ENCODE measurements at regions not wholly inside any gene's neighbourhood (a gene's known extent, or its start where the extent isn't known, plus 50 kb on each side); places are given as distances from the start of the nearest gene placed in this dataset.

DNA sequence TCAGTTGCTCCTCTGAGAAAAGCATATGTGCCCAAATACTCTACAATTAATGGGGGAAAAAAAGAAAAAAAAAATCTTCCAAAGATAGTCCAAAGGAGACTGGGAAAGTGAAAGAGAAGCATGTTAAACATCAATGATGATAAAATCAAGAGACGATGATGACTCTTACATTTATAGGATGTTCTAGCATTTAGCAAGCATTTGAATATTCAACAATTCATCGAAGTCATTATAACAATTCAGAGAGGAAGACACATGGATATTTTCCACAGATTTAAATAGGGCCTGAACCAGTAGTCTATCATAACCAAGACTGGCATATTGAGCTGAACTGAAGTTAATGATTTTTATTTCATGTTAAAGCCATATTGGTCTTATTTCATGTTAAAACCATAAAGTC, 528.4 kb downstream of the INHBA start:
- TF ChIP-seq, protein P1, sequence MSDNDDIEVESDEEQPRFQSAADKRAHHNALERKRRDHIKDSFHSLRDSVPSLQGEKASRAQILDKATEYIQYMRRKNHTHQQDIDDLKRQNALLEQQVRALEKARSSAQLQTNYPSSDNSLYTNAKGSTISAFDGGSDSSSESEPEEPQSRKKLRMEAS (IDR thresholded peaks at IDR 0.05), result no peak
- TF ChIP-seq CEBPB (IDR thresholded peaks at IDR 0.05) (no peak), NFIC (IDR thresholded peaks at IDR 0.05) (no peak), FOXM1 (IDR thresholded peaks at IDR 0.05; ENCODE audit: borderline replicate concordance, low read depth) (no peak), YY1 (IDR thresholded peaks at IDR 0.05; ENCODE audit: low read depth) (no peak), RAD21 (IDR thresholded peaks at IDR 0.05; ENCODE audit: low read depth) (no peak), CREB1 (IDR thresholded peaks at IDR 0.05; ENCODE audit: low read depth) (no peak), TAF1 (IDR thresholded peaks at IDR 0.05; ENCODE audit: low read depth) (no peak), EP300 (IDR thresholded peaks at IDR 0.05; ENCODE audit: borderline replicate concordance) (no peak), ZBTB7A (IDR thresholded peaks at IDR 0.05; ENCODE audit: low read depth) (no peak), EGR1 (IDR thresholded peaks at IDR 0.05) (no peak), TCF12 (IDR thresholded peaks at IDR 0.05; ENCODE audit: low read depth) (no peak), TEAD4 (IDR thresholded peaks at IDR 0.05) (no peak)
- TF ChIP-seq, protein P2, sequence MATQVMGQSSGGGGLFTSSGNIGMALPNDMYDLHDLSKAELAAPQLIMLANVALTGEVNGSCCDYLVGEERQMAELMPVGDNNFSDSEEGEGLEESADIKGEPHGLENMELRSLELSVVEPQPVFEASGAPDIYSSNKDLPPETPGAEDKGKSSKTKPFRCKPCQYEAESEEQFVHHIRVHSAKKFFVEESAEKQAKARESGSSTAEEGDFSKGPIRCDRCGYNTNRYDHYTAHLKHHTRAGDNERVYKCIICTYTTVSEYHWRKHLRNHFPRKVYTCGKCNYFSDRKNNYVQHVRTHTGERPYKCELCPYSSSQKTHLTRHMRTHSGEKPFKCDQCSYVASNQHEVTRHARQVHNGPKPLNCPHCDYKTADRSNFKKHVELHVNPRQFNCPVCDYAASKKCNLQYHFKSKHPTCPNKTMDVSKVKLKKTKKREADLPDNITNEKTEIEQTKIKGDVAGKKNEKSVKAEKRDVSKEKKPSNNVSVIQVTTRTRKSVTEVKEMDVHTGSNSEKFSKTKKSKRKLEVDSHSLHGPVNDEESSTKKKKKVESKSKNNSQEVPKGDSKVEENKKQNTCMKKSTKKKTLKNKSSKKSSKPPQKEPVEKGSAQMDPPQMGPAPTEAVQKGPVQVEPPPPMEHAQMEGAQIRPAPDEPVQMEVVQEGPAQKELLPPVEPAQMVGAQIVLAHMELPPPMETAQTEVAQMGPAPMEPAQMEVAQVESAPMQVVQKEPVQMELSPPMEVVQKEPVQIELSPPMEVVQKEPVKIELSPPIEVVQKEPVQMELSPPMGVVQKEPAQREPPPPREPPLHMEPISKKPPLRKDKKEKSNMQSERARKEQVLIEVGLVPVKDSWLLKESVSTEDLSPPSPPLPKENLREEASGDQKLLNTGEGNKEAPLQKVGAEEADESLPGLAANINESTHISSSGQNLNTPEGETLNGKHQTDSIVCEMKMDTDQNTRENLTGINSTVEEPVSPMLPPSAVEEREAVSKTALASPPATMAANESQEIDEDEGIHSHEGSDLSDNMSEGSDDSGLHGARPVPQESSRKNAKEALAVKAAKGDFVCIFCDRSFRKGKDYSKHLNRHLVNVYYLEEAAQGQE (IDR thresholded peaks at IDR 0.05; ENCODE audit: low read depth), result no peak
- TF ChIP-seq, protein P3, sequence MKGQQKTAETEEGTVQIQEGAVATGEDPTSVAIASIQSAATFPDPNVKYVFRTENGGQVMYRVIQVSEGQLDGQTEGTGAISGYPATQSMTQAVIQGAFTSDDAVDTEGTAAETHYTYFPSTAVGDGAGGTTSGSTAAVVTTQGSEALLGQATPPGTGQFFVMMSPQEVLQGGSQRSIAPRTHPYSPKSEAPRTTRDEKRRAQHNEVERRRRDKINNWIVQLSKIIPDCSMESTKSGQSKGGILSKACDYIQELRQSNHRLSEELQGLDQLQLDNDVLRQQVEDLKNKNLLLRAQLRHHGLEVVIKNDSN (IDR thresholded peaks at IDR 0.05), result no peak

DNA sequence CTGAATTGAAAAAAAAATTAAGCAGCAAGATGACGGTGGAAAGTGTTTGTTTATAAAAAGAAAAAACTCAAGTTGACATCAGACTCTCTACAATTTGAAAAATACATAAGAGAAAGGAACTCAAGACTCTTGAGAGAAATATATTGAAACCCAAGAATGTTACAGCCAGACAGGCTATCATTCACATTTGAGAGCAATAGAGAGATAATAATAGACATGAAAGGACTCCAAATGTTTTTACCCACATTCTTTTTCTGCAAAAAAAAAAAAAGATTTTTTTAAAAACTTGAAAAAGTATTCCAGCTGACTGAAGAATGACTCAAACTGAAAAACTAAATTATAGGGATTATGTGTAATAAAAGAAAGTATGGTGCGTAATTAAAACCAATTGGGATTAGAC, 532.4 kb downstream of the INHBA start:
- no peak for TF ChIP-seq RAD21 (IDR thresholded peaks at IDR 0.05; ENCODE audit: low read depth)
- no peak for TF ChIP-seq FOXM1 (IDR thresholded peaks at IDR 0.05; ENCODE audit: borderline replicate concordance, low read depth)
- no peak for TF ChIP-seq TEAD4 (IDR thresholded peaks at IDR 0.05)

DNA sequence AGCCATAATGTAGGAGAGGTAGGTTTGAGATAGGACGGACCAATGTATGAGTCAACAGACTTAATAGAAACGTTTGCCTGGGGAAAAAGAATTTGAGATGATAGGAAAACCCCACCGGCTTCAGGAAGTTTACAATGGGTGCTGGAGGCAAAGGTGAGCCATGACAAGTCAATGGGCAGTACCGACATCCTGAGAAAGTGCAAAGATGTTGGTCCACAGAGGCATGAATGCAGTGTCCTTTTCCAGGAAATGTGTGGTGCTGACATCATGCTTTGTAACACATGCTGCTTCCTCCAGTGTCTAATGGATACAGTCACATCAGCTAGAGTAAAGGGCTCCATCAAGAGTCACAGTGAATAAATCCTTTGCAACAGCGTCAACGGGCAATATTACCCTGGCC, 533.6 kb downstream of the INHBA start:
- TF ChIP-seq, protein P2 (IDR thresholded peaks at IDR 0.05; ENCODE audit: low read depth), result no peak
- no peak for TF ChIP-seq FOXM1 (IDR thresholded peaks at IDR 0.05; ENCODE audit: borderline replicate concordance, low read depth)

DNA sequence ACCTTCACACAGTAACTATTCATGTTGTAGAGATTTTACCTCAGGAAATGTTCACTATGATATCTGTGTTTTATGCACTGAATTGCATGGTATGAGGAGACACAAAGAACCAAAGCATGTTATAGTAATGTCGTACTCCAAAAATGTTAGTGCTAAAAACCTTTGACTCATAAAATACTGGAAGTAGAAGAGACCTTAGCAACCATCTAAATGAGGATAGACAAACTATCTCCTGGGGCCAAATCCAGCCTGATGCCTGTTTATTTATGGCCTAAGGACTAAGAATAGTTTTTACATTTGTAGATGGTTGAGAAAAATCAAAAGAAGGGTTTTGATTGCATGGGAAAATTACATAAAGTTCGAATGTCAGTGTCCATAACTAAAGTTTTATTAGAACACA, 535.1 kb downstream of the INHBA start:
- TF ChIP-seq EP300 (IDR thresholded peaks at IDR 0.05; ENCODE audit: borderline replicate concordance) (no peak), TCF12 (IDR thresholded peaks at IDR 0.05; ENCODE audit: low read depth) (no peak), YY1 (IDR thresholded peaks at IDR 0.05; ENCODE audit: low read depth) (no peak), TEAD4 (IDR thresholded peaks at IDR 0.05) (no peak), NFIC (IDR thresholded peaks at IDR 0.05) (no peak), FOXM1 (IDR thresholded peaks at IDR 0.05; ENCODE audit: borderline replicate concordance, low read depth) (no peak), CREB1 (IDR thresholded peaks at IDR 0.05; ENCODE audit: low read depth) (no peak), ZBTB7A (IDR thresholded peaks at IDR 0.05; ENCODE audit: low read depth) (no peak)
- TF ChIP-seq, protein P1 (IDR thresholded peaks at IDR 0.05), result no peak
- TF ChIP-seq, protein P3 (IDR thresholded peaks at IDR 0.05), result no peak

DNA sequence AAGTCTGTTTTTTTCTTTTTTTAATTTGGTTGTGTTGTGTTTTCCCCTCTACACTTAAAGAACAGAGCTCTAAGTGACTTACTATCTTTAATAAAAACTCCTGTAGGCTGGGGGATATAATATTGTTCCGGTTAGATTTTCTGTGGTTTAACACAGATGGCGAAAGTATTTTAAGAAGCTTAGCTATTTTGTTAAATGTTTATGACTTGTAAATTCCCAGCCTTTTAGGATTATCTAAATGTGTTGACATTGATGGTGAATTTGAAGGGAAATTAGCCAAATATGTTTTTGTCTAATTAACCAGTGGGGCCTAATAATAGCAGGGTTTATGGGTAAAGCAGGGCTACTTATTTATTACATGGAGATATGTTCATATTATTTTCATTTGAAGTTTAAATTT, 538.5 kb downstream of the INHBA start:
- TF ChIP-seq CEBPB (IDR thresholded peaks at IDR 0.05), result no peak
- no peak for TF ChIP-seq ZBTB7A (IDR thresholded peaks at IDR 0.05; ENCODE audit: low read depth)
- no peak for TF ChIP-seq TAF1 (IDR thresholded peaks at IDR 0.05; ENCODE audit: low read depth)
- TF ChIP-seq CREB1 (IDR thresholded peaks at IDR 0.05; ENCODE audit: low read depth), result no peak
- no peak for TF ChIP-seq NFIC (IDR thresholded peaks at IDR 0.05)
- TF ChIP-seq EGR1 (IDR thresholded peaks at IDR 0.05), result no peak
- TF ChIP-seq TEAD4 (IDR thresholded peaks at IDR 0.05), result no peak
- TF ChIP-seq, protein P2 (IDR thresholded peaks at IDR 0.05; ENCODE audit: low read depth), result no peak
- no peak for TF ChIP-seq YY1 (IDR thresholded peaks at IDR 0.05; ENCODE audit: low read depth)
- TF ChIP-seq, protein P3 (IDR thresholded peaks at IDR 0.05), result no peak
- TF ChIP-seq RAD21 (IDR thresholded peaks at IDR 0.05; ENCODE audit: low read depth), result no peak
- TF ChIP-seq FOXM1 (IDR thresholded peaks at IDR 0.05; ENCODE audit: borderline replicate concordance, low read depth), result no peak
- TF ChIP-seq, protein P1 (IDR thresholded peaks at IDR 0.05), result no peak
- no peak for TF ChIP-seq TCF12 (IDR thresholded peaks at IDR 0.05; ENCODE audit: low read depth)
- TF ChIP-seq EP300 (IDR thresholded peaks at IDR 0.05; ENCODE audit: borderline replicate concordance), result no peak

Data from Ishikawa (cell line).